ENCODE measurements at regions not wholly inside any gene's neighbourhood (a gene's known extent, or its start where the extent isn't known, plus 50 kb on each side); places are given as distances from the start of the nearest gene placed in this dataset.

- TF ChIP-seq, protein P1, sequence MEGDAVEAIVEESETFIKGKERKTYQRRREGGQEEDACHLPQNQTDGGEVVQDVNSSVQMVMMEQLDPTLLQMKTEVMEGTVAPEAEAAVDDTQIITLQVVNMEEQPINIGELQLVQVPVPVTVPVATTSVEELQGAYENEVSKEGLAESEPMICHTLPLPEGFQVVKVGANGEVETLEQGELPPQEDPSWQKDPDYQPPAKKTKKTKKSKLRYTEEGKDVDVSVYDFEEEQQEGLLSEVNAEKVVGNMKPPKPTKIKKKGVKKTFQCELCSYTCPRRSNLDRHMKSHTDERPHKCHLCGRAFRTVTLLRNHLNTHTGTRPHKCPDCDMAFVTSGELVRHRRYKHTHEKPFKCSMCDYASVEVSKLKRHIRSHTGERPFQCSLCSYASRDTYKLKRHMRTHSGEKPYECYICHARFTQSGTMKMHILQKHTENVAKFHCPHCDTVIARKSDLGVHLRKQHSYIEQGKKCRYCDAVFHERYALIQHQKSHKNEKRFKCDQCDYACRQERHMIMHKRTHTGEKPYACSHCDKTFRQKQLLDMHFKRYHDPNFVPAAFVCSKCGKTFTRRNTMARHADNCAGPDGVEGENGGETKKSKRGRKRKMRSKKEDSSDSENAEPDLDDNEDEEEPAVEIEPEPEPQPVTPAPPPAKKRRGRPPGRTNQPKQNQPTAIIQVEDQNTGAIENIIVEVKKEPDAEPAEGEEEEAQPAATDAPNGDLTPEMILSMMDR (IDR thresholded peaks at IDR 0.05), result no peak
- no peak for TF ChIP-seq POLR2A (IDR thresholded peaks at IDR 0.05)
- no peak for TF ChIP-seq POLR2AphosphoS5 (IDR thresholded peaks at IDR 0.05)
These were observed 859.3 kb upstream of the AADAT start for GRCh38 chr4:170949084-170949483.

All from breast epithelium (tissue), 3 donors.